GM12878 (cell line): ENCODE measurements at regions not wholly inside any gene's neighbourhood (a gene's known extent, or its start where the extent isn't known, plus 50 kb on each side); places are given as distances from the start of the nearest gene placed in this dataset.

Experiments used
- DPF2 ChIP-seq: fragments of 450-650 bp; IDR thresholded peaks from 2 replicates; pipeline ENCODE4 v1.6.1; 2017; ENCODE audit warnings: mild to moderate bottlenecking
- EED ChIP-seq: sonication (generic); IDR thresholded peaks from 2 replicates; pipeline ENCODE4 v1.6.1; 2016; ENCODE audit warnings: antibody characterized with exemption, low read depth
- ESRRA ChIP-seq: IDR thresholded peaks from 2 replicates; pipeline ENCODE4 v1.6.1; 2012; ENCODE audit warnings: mild to moderate bottlenecking, low read length, improper control_type of control experiment
- NFIC ChIP-seq: IDR thresholded peaks from 2 replicates; pipeline ENCODE4 v1.6.1; 2012; ENCODE audit warnings: low read depth, mild to moderate bottlenecking, inconsistent platforms, low read length, moderate library complexity
- NR2C1 ChIP-seq: fragments of 450-650 bp; IDR thresholded peaks from 2 replicates; pipeline ENCODE4 v1.6.1; 2017; ENCODE audit warnings: antibody characterized with exemption, mild to moderate bottlenecking, moderate library complexity
- NR2F1 ChIP-seq: fragments of 450-650 bp; conservative IDR thresholded peaks from 2 replicates; pipeline ENCODE4 v1.6.1; 2017; ENCODE audit warnings: mild to moderate bottlenecking
- POLR2A ChIP-seq: IDR thresholded peaks from 2 replicates; pipeline ENCODE4 v1.6.1; 2011; ENCODE audit warnings: low read depth, mild to moderate bottlenecking, low read length
- RBBP5 ChIP-seq: fragments of 200-600 bp; sonication (generic); conservative IDR thresholded peaks from 2 replicates; pipeline ENCODE4 v1.6.1; 2016
- TBL1XR1 ChIP-seq: IDR thresholded peaks from 2 replicates; pipeline ENCODE4 v1.6.1; 2012; ENCODE audit warnings: low read depth, low read length, improper control_type of control experiment
- YBX1 ChIP-seq: fragments of 450-650 bp; IDR thresholded peaks from 2 replicates; pipeline ENCODE4 v1.6.1; 2016; ENCODE audit warnings: antibody characterized with exemption
- ZNF622 ChIP-seq: fragments of 450-650 bp; IDR thresholded peaks from 2 replicates; pipeline ENCODE4 v1.6.1; 2017; ENCODE audit warnings: mild to moderate bottlenecking, inconsistent platforms
- TF ChIP-seq, protein P1 (sequence below): IDR thresholded peaks from 2 replicates; pipeline ENCODE4 v1.6.1; 2011; ENCODE audit warnings: borderline replicate concordance, low read depth, mild to moderate bottlenecking, moderate library complexity, low read length; ENCODE audit not compliant: insufficient read depth, poor library complexity, severe bottlenecking
- TF ChIP-seq, protein P2 (sequence below): fragments of 450-650 bp; IDR thresholded peaks from 2 replicates; pipeline ENCODE4 v1.6.1; 2018; ENCODE audit warnings: borderline replicate concordance, mild to moderate bottlenecking; ENCODE audit not compliant: partially characterized antibody
- TF ChIP-seq, protein P3 (sequence below): fragments of 450-650 bp; IDR thresholded peaks from 2 replicates; pipeline ENCODE4 v1.6.1; 2016; ENCODE audit warnings: mild to moderate bottlenecking, moderate library complexity, borderline replicate concordance
- TF ChIP-seq, protein P4 (sequence below): IDR thresholded peaks from 2 replicates; pipeline ENCODE4 v1.6.1; 2011; ENCODE audit warnings: low read depth, mild to moderate bottlenecking, low read length, moderate library complexity, borderline replicate concordance; ENCODE audit errors: extremely low read depth
- TF ChIP-seq, protein P5 (sequence below): IDR thresholded peaks from 2 replicates; pipeline ENCODE4 v1.6.1; 2012; ENCODE audit warnings: low read depth, low read length, improper control_type of control experiment
- TF ChIP-seq, protein P6 (sequence below): fragments of 450-650 bp; IDR thresholded peaks from 2 replicates; pipeline ENCODE4 v1.6.1; 2014; ENCODE audit warnings: mild to moderate bottlenecking

DNA sequence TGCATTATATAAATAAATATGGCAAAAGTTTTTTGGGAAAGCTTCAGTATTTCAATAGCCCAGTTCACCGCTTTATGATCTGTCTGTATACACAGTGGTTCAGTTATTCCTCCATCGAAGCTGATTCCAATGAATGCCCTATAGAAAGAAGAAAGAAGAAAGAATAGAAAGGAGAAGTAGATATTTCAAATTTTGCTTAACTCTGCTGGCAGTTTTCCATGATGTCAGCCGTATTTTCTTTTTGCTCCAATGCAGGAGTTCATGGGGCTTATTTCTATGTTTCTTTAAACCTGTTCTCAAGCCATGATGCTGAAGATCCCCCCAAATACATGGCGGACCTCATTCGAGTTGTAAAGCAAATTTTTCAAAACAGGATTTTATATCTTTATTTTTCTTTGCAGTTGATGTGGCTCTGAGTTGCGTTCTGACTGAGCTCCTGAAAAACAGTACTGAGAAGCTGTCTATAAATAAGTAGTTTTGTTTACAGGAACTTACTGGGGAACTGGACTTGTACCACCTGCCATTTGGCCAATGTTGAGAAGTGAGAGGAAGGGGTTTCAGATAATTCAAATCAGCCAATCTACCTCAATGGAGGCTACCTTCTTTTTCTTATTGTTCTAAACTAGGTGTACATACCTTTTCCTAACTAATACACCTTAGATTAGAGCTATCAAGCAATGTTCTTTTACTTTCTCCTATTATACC is 418.5 kb upstream of the MEF2C start (continued):
- TF ChIP-seq, protein P1, sequence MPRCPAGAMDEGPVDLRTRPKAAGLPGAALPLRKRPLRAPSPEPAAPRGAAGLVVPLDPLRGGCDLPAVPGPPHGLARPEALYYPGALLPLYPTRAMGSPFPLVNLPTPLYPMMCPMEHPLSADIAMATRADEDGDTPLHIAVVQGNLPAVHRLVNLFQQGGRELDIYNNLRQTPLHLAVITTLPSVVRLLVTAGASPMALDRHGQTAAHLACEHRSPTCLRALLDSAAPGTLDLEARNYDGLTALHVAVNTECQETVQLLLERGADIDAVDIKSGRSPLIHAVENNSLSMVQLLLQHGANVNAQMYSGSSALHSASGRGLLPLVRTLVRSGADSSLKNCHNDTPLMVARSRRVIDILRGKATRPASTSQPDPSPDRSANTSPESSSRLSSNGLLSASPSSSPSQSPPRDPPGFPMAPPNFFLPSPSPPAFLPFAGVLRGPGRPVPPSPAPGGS, result peak; percentile 59
- no peak for TF ChIP-seq ESRRA
- TF ChIP-seq ZNF622, result no peak
- TF ChIP-seq YBX1, result no peak
- TF ChIP-seq, protein P2, sequence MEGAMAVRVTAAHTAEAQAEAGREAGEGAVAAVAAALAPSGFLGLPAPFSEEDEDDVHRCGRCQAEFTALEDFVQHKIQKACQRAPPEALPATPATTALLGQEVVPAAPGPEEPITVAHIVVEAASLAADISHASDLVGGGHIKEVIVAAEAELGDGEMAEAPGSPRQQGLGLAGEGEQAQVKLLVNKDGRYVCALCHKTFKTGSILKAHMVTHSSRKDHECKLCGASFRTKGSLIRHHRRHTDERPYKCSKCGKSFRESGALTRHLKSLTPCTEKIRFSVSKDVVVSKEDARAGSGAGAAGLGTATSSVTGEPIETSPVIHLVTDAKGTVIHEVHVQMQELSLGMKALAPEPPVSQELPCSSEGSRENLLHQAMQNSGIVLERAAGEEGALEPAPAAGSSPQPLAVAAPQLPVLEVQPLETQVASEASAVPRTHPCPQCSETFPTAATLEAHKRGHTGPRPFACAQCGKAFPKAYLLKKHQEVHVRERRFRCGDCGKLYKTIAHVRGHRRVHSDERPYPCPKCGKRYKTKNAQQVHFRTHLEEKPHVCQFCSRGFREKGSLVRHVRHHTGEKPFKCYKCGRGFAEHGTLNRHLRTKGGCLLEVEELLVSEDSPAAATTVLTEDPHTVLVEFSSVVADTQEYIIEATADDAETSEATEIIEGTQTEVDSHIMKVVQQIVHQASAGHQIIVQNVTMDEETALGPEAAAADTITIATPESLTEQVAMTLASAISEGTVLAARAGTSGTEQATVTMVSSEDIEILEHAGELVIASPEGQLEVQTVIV, result no peak
- TF ChIP-seq NFIC, result peak; percentile 98
- TF ChIP-seq, protein P3, sequence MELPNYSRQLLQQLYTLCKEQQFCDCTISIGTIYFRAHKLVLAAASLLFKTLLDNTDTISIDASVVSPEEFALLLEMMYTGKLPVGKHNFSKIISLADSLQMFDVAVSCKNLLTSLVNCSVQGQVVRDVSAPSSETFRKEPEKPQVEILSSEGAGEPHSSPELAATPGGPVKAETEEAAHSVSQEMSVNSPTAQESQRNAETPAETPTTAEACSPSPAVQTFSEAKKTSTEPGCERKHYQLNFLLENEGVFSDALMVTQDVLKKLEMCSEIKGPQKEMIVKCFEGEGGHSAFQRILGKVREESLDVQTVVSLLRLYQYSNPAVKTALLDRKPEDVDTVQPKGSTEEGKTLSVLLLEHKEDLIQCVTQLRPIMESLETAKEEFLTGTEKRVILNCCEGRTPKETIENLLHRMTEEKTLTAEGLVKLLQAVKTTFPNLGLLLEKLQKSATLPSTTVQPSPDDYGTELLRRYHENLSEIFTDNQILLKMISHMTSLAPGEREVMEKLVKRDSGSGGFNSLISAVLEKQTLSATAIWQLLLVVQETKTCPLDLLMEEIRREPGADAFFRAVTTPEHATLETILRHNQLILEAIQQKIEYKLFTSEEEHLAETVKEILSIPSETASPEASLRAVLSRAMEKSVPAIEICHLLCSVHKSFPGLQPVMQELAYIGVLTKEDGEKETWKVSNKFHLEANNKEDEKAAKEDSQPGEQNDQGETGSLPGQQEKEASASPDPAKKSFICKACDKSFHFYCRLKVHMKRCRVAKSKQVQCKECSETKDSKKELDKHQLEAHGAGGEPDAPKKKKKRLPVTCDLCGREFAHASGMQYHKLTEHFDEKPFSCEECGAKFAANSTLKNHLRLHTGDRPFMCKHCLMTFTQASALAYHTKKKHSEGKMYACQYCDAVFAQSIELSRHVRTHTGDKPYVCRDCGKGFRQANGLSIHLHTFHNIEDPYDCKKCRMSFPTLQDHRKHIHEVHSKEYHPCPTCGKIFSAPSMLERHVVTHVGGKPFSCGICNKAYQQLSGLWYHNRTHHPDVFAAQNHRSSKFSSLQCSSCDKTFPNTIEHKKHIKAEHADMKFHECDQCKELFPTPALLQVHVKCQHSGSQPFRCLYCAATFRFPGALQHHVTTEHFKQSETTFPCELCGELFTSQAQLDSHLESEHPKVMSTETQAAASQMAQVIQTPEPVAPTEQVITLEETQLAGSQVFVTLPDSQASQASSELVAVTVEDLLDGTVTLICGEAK, result no peak
- TF ChIP-seq, protein P4, sequence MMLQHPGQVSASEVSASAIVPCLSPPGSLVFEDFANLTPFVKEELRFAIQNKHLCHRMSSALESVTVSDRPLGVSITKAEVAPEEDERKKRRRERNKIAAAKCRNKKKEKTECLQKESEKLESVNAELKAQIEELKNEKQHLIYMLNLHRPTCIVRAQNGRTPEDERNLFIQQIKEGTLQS, result no peak
- TF ChIP-seq RBBP5, result no peak
- TF ChIP-seq NR2F1, result peak; percentile 53
- TF ChIP-seq NR2C1, result no peak
- TF ChIP-seq EED, result peak; percentile 79
- TF ChIP-seq TBL1XR1, result peak; percentile 87
- peak; percentile 83 for TF ChIP-seq DPF2
- TF ChIP-seq, protein P5, sequence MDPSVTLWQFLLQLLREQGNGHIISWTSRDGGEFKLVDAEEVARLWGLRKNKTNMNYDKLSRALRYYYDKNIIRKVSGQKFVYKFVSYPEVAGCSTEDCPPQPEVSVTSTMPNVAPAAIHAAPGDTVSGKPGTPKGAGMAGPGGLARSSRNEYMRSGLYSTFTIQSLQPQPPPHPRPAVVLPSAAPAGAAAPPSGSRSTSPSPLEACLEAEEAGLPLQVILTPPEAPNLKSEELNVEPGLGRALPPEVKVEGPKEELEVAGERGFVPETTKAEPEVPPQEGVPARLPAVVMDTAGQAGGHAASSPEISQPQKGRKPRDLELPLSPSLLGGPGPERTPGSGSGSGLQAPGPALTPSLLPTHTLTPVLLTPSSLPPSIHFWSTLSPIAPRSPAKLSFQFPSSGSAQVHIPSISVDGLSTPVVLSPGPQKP, result no peak
- TF ChIP-seq, protein P6, sequence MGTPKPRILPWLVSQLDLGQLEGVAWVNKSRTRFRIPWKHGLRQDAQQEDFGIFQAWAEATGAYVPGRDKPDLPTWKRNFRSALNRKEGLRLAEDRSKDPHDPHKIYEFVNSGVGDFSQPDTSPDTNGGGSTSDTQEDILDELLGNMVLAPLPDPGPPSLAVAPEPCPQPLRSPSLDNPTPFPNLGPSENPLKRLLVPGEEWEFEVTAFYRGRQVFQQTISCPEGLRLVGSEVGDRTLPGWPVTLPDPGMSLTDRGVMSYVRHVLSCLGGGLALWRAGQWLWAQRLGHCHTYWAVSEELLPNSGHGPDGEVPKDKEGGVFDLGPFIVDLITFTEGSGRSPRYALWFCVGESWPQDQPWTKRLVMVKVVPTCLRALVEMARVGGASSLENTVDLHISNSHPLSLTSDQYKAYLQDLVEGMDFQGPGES, result no peak
- TF ChIP-seq POLR2A, result 0 out of 2 replicates have a peak, but pooled peaks have one; percentile 6
